A549 (cell line): ENCODE measurements at regions not wholly inside any gene's neighbourhood (a gene's known extent, or its start where the extent isn't known, plus 50 kb on each side); places are given as distances from the start of the nearest gene placed in this dataset.

Experiments
- ATAC-seq, 2 experiments: fragments of 200-7000 bp in 1 of 2; fragments of >200 bp in 1 of 2; cut with Nextera tagmentation in 1 of 2; cut with Tn5 transposase in 1 of 2; 3 replicates each; pipeline versions ENCODE4 v1.8.0 to v1.9.1; 2018 to 2020; ENCODE audit warnings: mild to moderate bottlenecking in 1 of 2, moderate library complexity in 1 of 2
- CTCF ChIA-PET: fragments of 300-600 bp; sonication (Branson Sonifier 250); formaldehyde crosslinking; extraction: SDS; loops from one replicate; lab custom pipeline; 2021; ENCODE audit warnings: antibody characterized with exemption, inconsistent platforms; lab: Yijun Ruan, JAX
- POLR2A ChIA-PET: fragments of 350-600 bp; formaldehyde crosslinking; extraction: SDS; loops from one replicate; lab custom pipeline; 2021; ENCODE audit warnings: antibody characterized with exemption, inconsistent platforms; lab: Yijun Ruan, JAX
- DNase-seq, 2 experiments: peaks; one replicate each; pipeline versions ENCODE4 v3.0.0 to v3.0.0-alpha.2; 2011 to 2016; ENCODE audit warnings: low read depth in 1 of 2, low spot score in 1 of 2
- FAIRE-seq: peaks from 2 replicates; lab custom pipeline; 2011; peaks lifted over from hg19 to GRCh38; lab: Jason Lieb, UNC
- H3K27ac ChIP-seq, 2 experiments: fragments of >200 bp; sonication (Bioruptor Twin); formaldehyde crosslinking; 3 replicates each; pipeline ENCODE4 v1.5.1; 2016 to 2017
- H3K4me1 ChIP-seq: fragments of >200 bp; sonication (Bioruptor Twin); formaldehyde crosslinking; 3 replicates; pipeline ENCODE4 v1.6.1; 2016
- H3K4me2 ChIP-seq: fragments of >200 bp; sonication (Bioruptor Twin); formaldehyde crosslinking; 3 replicates; pipeline ENCODE4 v1.6.1; 2016
- H3K4me3 ChIP-seq: fragments of >200 bp; sonication (Bioruptor Twin); formaldehyde crosslinking; 3 replicates; pipeline ENCODE4 v1.5.1; 2016
- H3K9me3 ChIP-seq: fragments of >200 bp; sonication (Bioruptor Twin); formaldehyde crosslinking; 3 replicates; pipeline ENCODE4 v1.6.1; 2016
- CBX2 ChIP-seq: fragments of 200-600 bp; sonication (generic); IDR thresholded peaks from 2 replicates; pipeline ENCODE4 v1.6.1; 2016; ENCODE audit warnings: low read depth, mild to moderate bottlenecking, borderline replicate concordance
- EHMT2 ChIP-seq: fragments of 200-600 bp; sonication (generic); IDR thresholded peaks from 2 replicates; pipeline ENCODE4 v1.6.1; 2016; ENCODE audit warnings: antibody characterized with exemption, low read depth, mild to moderate bottlenecking, moderate library complexity
- EP300 ChIP-seq, 2 experiments: fragments of >200 bp; sonication (Bioruptor Twin); formaldehyde crosslinking; IDR thresholded peaks; 2 replicates in 1 of 2; 3 replicates in 1 of 2; pipeline ENCODE4 v1.6.1; 2016 to 2017
- ESRRA ChIP-seq: fragments of 150-350 bp; IDR thresholded peaks from 2 replicates; pipeline ENCODE4 v1.6.1; 2014; ENCODE audit warnings: mild to moderate bottlenecking, low read length, borderline replicate concordance
- FOSB ChIP-seq: fragments of 250-450 bp; sonication (Bioruptor Pico); IDR thresholded peaks from 2 replicates; pipeline ENCODE4 v1.5.0; 2020; ENCODE audit warnings: mild to moderate bottlenecking, moderate library complexity
- FOSL2 ChIP-seq, 2 experiments: fragments of 450-650 bp in 1 of 2; fragments of >200 bp in 1 of 2; sonication (Bioruptor Twin) in 1 of 2; formaldehyde crosslinking; IDR thresholded peaks; 2 replicates each; pipeline versions ENCODE4 v1.5.0 to v1.6.1; 2016 to 2020; ENCODE audit warnings: mild to moderate bottlenecking in 1 of 2, moderate library complexity in 1 of 2
- FOXS1 ChIP-seq: fragments of 250-450 bp; sonication (Bioruptor Pico); IDR thresholded peaks from 2 replicates; pipeline ENCODE4 v1.5.0; 2020; ENCODE audit warnings: mild to moderate bottlenecking, moderate library complexity
- HEYL ChIP-seq: fragments of 250-450 bp; sonication (Bioruptor Pico); IDR thresholded peaks from 2 replicates; pipeline ENCODE4 v1.8.0; 2021; ENCODE audit warnings: mild to moderate bottlenecking, moderate library complexity
- MYC ChIP-seq: IDR thresholded peaks from 2 replicates; pipeline ENCODE4 v1.6.1; 2012; ENCODE audit warnings: mild to moderate bottlenecking, inconsistent platforms, low read length, improper control_type of control experiment, borderline replicate concordance
- NFE2L2 ChIP-seq: fragments of 150-350 bp; conservative IDR thresholded peaks from 2 replicates; pipeline ENCODE4 v1.6.1; 2014; ENCODE audit warnings: low read length
- PHF8 ChIP-seq: fragments of 200-600 bp; sonication (generic); IDR thresholded peaks from 2 replicates; pipeline ENCODE4 v1.6.1; 2016; ENCODE audit warnings: low read depth, mild to moderate bottlenecking, antibody characterized with exemption, moderate library complexity, borderline replicate concordance
- RAD21 ChIP-seq, 2 experiments: fragments of >200 bp in 1 of 2; sonication (Bioruptor Twin) in 1 of 2; formaldehyde crosslinking in 1 of 2; IDR thresholded peaks in 1 of 2; conservative IDR thresholded peaks in 1 of 2; 2 replicates in 1 of 2; 3 replicates in 1 of 2; pipeline ENCODE4 v1.6.1; 2012 to 2018; ENCODE audit warnings: inconsistent platforms in 1 of 2
- RFX5 ChIP-seq: fragments of 450-650 bp; IDR thresholded peaks from 2 replicates; pipeline ENCODE4 v1.7.1; 2014; ENCODE audit warnings: antibody characterized with exemption, mild to moderate bottlenecking, moderate library complexity
- SMC3 ChIP-seq: fragments of >200 bp; sonication (Bioruptor Twin); formaldehyde crosslinking; IDR thresholded peaks from 3 replicates; pipeline ENCODE4 v1.6.1; 2018; ENCODE audit warnings: inconsistent platforms
- TFCP2L1 ChIP-seq: fragments of 250-450 bp; sonication (Bioruptor Pico); IDR thresholded peaks from 2 replicates; pipeline ENCODE4 v1.5.0; 2021; ENCODE audit warnings: mild to moderate bottlenecking
- ZC3H11A ChIP-seq: fragments of 450-650 bp; IDR thresholded peaks from 2 replicates; pipeline ENCODE4 v1.6.1; 2014; ENCODE audit warnings: antibody characterized with exemption, mild to moderate bottlenecking
- ZFP36 ChIP-seq: fragments of 450-650 bp; IDR thresholded peaks from 2 replicates; pipeline ENCODE4 v1.6.1; 2014; ENCODE audit warnings: borderline replicate concordance; ENCODE audit not compliant: partially characterized antibody
- WGBS: methylation state at CpG from one replicate; pipeline ENCODE4 v1.1.6; 2017; ENCODE audit errors: missing lambda C conversion rate; 5-methylcytosine and 5-hydroxymethylcytosine counted together
- TF ChIP-seq, protein P1 (sequence below): fragments of >200 bp; sonication (Bioruptor Twin); formaldehyde crosslinking; IDR thresholded peaks from 3 replicates; pipeline ENCODE4 v1.5.1; 2016
- TF ChIP-seq, protein P2 (sequence below): fragments of >200 bp; sonication (Bioruptor Twin); formaldehyde crosslinking; IDR thresholded peaks from 2 replicates; pipeline ENCODE4 v1.6.1; 2016
- TF ChIP-seq, protein P3 (sequence below): IDR thresholded peaks from 2 replicates; pipeline ENCODE4 v1.6.1; 2012
- TF ChIP-seq, protein P4 (sequence below): IDR thresholded peaks from 2 replicates; pipeline ENCODE4 v1.6.1; 2012; ENCODE audit warnings: low read depth, borderline replicate concordance
- TF ChIP-seq, protein P5 (sequence below): fragments of >200 bp; sonication (Bioruptor Twin); formaldehyde crosslinking; IDR thresholded peaks from 3 replicates; pipeline ENCODE4 v1.6.1; 2016
- TF ChIP-seq, protein P6 (sequence below): fragments of 250-450 bp; sonication (Bioruptor Pico); IDR thresholded peaks from 2 replicates; pipeline ENCODE4 v1.5.0; 2020; ENCODE audit warnings: low read depth, mild to moderate bottlenecking, moderate library complexity

DNA sequence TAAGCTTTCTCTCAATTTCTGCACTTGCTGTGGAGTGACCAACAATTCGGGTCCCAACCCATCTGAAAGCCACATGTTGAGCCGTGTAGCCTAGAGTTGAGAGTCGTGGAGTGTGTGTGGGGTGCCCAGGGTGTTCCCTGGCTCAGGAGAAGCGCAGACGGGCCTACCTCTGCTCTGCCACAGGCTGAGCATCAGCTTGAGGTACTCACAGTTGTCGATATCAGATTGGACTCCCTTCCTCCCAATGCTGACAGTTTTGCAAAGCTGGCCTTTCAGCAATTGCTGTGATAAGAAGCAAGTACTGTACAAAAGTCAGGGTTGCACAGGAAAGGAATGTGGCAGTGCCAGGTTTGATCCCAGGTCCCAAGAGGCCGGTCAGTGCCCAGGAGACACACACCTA, 133.4 kb upstream of the SPACA7 start:
- 13% methylated on average over 6 of the region's 7 CpGs for WGBS
- Histone ChIP-seq H3K4me2 (no peak overlapping the region), H3K4me3 (no peak overlapping the region), H3K9me3 (no peaks in the 10 kb centered on the region), H3K27ac (no peak overlapping the region), H3K4me1 (no peaks in the 10 kb centered on the region)
- ChIA-PET POLR2A (no interaction called here), CTCF (no interaction called here)
- no peak for TF ChIP-seq ZFP36
- TF ChIP-seq, protein P1, sequence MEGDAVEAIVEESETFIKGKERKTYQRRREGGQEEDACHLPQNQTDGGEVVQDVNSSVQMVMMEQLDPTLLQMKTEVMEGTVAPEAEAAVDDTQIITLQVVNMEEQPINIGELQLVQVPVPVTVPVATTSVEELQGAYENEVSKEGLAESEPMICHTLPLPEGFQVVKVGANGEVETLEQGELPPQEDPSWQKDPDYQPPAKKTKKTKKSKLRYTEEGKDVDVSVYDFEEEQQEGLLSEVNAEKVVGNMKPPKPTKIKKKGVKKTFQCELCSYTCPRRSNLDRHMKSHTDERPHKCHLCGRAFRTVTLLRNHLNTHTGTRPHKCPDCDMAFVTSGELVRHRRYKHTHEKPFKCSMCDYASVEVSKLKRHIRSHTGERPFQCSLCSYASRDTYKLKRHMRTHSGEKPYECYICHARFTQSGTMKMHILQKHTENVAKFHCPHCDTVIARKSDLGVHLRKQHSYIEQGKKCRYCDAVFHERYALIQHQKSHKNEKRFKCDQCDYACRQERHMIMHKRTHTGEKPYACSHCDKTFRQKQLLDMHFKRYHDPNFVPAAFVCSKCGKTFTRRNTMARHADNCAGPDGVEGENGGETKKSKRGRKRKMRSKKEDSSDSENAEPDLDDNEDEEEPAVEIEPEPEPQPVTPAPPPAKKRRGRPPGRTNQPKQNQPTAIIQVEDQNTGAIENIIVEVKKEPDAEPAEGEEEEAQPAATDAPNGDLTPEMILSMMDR, result no peak
- no peak for TF ChIP-seq RAD21 (conservative IDR thresholded peaks at IDR 0.05 in 1 of 2, IDR thresholded peaks at IDR 0.05 in 1 of 2)
- TF ChIP-seq, protein P2, sequence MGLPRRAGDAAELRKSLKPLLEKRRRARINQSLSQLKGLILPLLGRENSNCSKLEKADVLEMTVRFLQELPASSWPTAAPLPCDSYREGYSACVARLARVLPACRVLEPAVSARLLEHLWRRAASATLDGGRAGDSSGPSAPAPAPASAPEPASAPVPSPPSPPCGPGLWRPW, result no peak
- ATAC-seq (no peak), FAIRE-seq (no peak), DNase-seq (no peak)

DNA sequence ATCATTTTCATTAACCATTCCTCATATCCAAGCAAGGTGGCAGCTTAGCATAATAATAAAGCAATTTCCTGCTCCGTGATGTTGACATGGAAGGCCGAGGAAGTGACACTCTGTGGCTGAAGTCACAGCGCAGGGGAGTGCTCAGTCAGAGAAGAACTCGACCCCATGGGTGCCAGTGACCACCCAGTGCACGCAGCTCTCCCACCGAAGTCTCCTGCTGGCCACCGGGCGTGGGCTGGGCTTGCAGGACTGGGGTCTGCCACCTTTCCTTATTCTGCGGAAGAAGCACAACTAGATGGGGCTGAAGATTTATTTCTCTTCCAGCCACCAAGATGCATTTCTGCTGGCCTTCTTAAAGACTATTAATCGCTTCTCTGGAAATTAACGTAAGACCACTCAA, 132.1 kb upstream of the SPACA7 start:
- Histone ChIP-seq H3K4me2 (no peak overlapping the region), H3K27ac (no peak overlapping the region), H3K9me3 (no peaks in the 10 kb centered on the region), H3K4me3 (no peak overlapping the region)
- FAIRE-seq (no peak), ATAC-seq (no peak)
- 34% methylated on average over 8 of the region's 11 CpGs for WGBS
- POLR2A ChIA-PET, result no interaction called here
- CTCF ChIA-PET, result no interaction called here
- TF ChIP-seq FOSL2 (IDR thresholded peaks at IDR 0.05) (no peak), FOSL2 (CRISPR knock-in tag; IDR thresholded peaks at IDR 0.05) (no peak), SMC3 (no peak), HEYL (no peak), RAD21 (conservative IDR thresholded peaks at IDR 0.05 in 1 of 2, IDR thresholded peaks at IDR 0.05 in 1 of 2) (no peak), FOXS1 (CRISPR knock-in tag) (no peak), RFX5 (no peak), FOSB (CRISPR knock-in tag) (no peak), ZC3H11A (no peak), NFE2L2 (no peak)
- TF ChIP-seq, protein P1, result no peak
- TF ChIP-seq, all 56 proteins: peak for 0
- DNase-seq, result no peak
- no peaks in the 10 kb centered on the region for H3K4me1 ChIP-seq

DNA sequence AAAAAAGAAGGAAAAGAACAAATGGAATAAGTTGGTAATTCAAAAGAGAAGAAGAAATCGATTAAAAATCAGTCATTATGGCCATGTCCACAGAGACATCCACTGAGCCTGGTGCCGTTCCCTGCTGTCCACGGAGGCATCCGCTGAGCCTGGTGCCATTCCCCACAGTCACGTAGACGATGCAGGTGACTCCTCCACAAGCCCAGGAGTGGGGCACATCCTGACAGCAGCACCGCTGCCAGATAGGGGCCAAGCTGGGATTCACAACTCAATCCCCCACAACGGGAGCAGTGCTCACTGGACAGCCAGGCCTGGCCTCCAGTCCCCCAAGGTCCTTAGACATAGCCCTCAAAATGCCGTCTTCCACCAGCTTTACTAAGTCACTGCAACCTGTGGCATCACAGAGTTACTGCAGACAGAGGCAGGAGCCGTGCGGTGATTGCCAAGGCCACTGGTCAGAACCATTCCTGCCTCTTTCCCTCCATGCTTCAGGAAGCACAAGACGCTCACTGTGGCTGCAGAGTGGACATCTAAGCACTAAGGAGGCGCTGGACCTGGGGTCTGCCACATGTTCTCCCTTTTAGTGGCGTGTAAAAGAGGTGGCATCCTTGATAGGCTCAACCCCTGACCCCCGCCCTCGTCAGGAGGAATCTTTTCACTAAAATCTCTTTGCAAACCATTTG, 131.5 kb upstream of the SPACA7 start:
- H3K4me1 ChIP-seq, result no peaks in the 10 kb centered on the region
- WGBS, result 33% methylated on average over 13 of the region's 16 CpGs
- ChIA-PET CTCF (no interaction called here), POLR2A (no interaction called here)
- no peak for TF ChIP-seq MYC
- TF ChIP-seq ZC3H11A, result no peak
- no peak for TF ChIP-seq ZFP36
- TF ChIP-seq, protein P3, sequence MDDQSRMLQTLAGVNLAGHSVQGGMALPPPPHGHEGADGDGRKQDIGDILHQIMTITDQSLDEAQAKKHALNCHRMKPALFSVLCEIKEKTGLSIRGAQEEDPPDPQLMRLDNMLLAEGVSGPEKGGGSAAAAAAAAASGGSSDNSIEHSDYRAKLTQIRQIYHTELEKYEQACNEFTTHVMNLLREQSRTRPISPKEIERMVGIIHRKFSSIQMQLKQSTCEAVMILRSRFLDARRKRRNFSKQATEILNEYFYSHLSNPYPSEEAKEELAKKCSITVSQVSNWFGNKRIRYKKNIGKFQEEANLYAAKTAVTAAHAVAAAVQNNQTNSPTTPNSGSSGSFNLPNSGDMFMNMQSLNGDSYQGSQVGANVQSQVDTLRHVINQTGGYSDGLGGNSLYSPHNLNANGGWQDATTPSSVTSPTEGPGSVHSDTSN, result no peak
- no peak for TF ChIP-seq TFCP2L1
- TF ChIP-seq, protein P4, sequence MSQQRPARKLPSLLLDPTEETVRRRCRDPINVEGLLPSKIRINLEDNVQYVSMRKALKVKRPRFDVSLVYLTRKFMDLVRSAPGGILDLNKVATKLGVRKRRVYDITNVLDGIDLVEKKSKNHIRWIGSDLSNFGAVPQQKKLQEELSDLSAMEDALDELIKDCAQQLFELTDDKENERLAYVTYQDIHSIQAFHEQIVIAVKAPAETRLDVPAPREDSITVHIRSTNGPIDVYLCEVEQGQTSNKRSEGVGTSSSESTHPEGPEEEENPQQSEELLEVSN, result no peak
- TF ChIP-seq FOSB (CRISPR knock-in tag), result no peak
- no peak for TF ChIP-seq EP300 (IDR thresholded peaks at IDR 0.05)
- TF ChIP-seq ESRRA, result no peak
- TF ChIP-seq PHF8, result no peak
- TF ChIP-seq NFE2L2, result no peak
- no peak for TF ChIP-seq CBX2
- TF ChIP-seq, protein P5, sequence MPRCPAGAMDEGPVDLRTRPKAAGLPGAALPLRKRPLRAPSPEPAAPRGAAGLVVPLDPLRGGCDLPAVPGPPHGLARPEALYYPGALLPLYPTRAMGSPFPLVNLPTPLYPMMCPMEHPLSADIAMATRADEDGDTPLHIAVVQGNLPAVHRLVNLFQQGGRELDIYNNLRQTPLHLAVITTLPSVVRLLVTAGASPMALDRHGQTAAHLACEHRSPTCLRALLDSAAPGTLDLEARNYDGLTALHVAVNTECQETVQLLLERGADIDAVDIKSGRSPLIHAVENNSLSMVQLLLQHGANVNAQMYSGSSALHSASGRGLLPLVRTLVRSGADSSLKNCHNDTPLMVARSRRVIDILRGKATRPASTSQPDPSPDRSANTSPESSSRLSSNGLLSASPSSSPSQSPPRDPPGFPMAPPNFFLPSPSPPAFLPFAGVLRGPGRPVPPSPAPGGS, result no peak
- TF ChIP-seq, protein P2, result no peak
- no peak for TF ChIP-seq EHMT2
- TF ChIP-seq, protein P6, sequence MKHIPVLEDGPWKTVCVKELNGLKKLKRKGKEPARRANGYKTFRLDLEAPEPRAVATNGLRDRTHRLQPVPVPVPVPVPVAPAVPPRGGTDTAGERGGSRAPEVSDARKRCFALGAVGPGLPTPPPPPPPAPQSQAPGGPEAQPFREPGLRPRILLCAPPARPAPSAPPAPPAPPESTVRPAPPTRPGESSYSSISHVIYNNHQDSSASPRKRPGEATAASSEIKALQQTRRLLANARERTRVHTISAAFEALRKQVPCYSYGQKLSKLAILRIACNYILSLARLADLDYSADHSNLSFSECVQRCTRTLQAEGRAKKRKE (CRISPR knock-in tag), result no peak
- FAIRE-seq (no peak), ATAC-seq (no peak), DNase-seq (no peak)
- H3K9me3 ChIP-seq, result no peaks in the 10 kb centered on the region
- H3K27ac ChIP-seq, result no peak overlapping the region
- H3K4me2 ChIP-seq, result no peak overlapping the region
- H3K4me3 ChIP-seq, result no peak overlapping the region
